Nephron progenitor cell (in vitro differentiated cells): ENCODE measurements at regions not wholly inside any gene's neighbourhood (a gene's known extent, or its start where the extent isn't known, plus 50 kb on each side); places are given as distances from the start of the nearest gene placed in this dataset.

Experiments
- DNase-seq: peaks from one replicate; pipeline ENCODE4 v3.0.0; 2021
- H3K27ac Mint-ChIP-seq: 2 replicates; pipeline ENCODE4 v1.8.0; 2021; ENCODE audit warnings: mild to moderate bottlenecking, moderate library complexity, mixed read lengths
- H3K27me3 Mint-ChIP-seq: 2 replicates; pipeline ENCODE4 v1.8.0; 2021; ENCODE audit warnings: mild to moderate bottlenecking, low read depth, mixed read lengths; ENCODE audit not compliant: poor library complexity
- H3K36me3 Mint-ChIP-seq: 2 replicates; pipeline ENCODE4 v1.8.0; 2021; ENCODE audit warnings: low read depth, mixed read lengths
- H3K4me1 Mint-ChIP-seq: 2 replicates; pipeline ENCODE4 v1.8.0; 2021; ENCODE audit warnings: mixed read lengths
- H3K4me3 Mint-ChIP-seq: 2 replicates; pipeline ENCODE4 v1.8.0; 2021; ENCODE audit warnings: mild to moderate bottlenecking, moderate library complexity, mixed read lengths
- H3K9me3 Mint-ChIP-seq: 2 replicates; pipeline ENCODE4 v1.8.0; 2021; ENCODE audit warnings: mild to moderate bottlenecking, moderate library complexity, mixed read lengths
- TF ChIP-seq, protein P1 (sequence below): fragments of 200-600 bp; sonication (generic); IDR thresholded peaks from 2 replicates; pipeline ENCODE4 v1.5.0; 2021; ENCODE audit warnings: antibody characterized with exemption

DNA sequence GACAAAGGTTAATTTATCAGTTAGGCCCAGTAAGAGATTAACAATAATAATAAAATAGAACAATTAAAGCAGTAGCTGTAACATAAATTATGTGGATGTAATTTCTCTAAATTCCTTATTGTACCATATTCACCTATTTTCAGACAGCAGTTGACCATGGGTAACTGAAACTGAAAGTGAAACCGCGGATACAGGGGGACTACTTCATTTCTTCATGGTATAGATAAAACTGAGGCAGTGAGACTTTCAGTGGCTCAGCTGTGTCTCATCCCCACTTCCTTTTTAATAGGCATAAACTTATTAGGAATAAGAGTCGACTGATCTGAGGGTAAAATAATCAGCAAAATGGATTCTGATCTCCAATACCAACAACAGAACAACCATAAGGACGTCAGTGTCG is 174.0 kb upstream of the WWC1 start:
- no peaks in the 10 kb centered on the region for H3K36me3 Mint-ChIP-seq
- H3K4me1 Mint-ChIP-seq: peaks cover 34% of the 10 kb centered on the region
- H3K27me3 Mint-ChIP-seq: peaks cover 3% of the 10 kb centered on the region
- TF ChIP-seq, protein P1, sequence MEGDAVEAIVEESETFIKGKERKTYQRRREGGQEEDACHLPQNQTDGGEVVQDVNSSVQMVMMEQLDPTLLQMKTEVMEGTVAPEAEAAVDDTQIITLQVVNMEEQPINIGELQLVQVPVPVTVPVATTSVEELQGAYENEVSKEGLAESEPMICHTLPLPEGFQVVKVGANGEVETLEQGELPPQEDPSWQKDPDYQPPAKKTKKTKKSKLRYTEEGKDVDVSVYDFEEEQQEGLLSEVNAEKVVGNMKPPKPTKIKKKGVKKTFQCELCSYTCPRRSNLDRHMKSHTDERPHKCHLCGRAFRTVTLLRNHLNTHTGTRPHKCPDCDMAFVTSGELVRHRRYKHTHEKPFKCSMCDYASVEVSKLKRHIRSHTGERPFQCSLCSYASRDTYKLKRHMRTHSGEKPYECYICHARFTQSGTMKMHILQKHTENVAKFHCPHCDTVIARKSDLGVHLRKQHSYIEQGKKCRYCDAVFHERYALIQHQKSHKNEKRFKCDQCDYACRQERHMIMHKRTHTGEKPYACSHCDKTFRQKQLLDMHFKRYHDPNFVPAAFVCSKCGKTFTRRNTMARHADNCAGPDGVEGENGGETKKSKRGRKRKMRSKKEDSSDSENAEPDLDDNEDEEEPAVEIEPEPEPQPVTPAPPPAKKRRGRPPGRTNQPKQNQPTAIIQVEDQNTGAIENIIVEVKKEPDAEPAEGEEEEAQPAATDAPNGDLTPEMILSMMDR: no peak
- no peaks in the 10 kb centered on the region for H3K9me3 Mint-ChIP-seq
- H3K4me3 Mint-ChIP-seq: no peak overlapping the region
- DNase-seq: no peak
- H3K27ac Mint-ChIP-seq: no peak overlapping the region

DNA sequence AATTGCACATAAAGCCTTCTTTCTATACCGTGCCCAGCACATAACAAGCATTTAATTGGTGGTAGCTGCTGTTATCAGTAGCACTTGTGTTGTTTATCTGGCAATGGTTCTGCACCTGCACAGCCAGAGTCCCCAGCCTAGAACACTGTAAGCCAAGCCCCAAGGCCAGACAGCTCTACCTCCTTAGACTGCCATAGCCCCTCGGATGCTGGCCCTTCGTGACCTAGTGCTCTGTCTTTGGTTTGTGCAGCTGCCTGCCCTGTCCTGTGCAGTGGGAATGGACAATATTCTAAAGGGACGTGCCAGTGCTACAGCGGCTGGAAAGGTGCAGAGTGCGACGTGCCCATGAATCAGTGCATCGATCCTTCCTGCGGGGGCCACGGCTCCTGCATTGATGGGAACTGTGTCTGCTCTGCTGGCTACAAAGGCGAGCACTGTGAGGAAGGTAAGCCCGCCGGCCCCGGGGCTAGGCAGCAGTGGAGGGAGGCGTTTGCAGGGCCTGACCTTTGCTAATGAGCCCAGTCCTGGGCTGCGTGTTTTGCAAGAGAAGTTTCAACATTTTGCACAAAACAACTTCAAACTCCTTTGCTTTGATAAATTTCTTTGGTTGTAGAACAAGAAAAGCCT is 173.3 kb upstream of the WWC1 start:
- DNase-seq: peak; percentile 26
- TF ChIP-seq, protein P1: no peak
- H3K27ac Mint-ChIP-seq: no peak overlapping the region
- H3K4me3 Mint-ChIP-seq: peak overlapping the region; percentile 10
- no peaks in the 10 kb centered on the region for H3K9me3 Mint-ChIP-seq
- no peaks in the 10 kb centered on the region for H3K36me3 Mint-ChIP-seq
- H3K4me1 Mint-ChIP-seq: peaks cover 34% of the 10 kb centered on the region
- H3K27me3 Mint-ChIP-seq: peaks cover 3% of the 10 kb centered on the region

- Mint-ChIP-seq H3K4me1 (peaks cover 24% of the 10 kb centered on the region), H3K9me3 (no peaks in the 10 kb centered on the region), H3K27ac (no peak overlapping the region), H3K4me3 (no peak overlapping the region), H3K27me3 (peaks cover 2% of the 10 kb centered on the region), H3K36me3 (no peaks in the 10 kb centered on the region)
- TF ChIP-seq, protein P1: no peak
- DNase-seq: no peak
These were observed 170.9 kb upstream of the WWC1 start for GRCh38 chr5:168120401-168121137.

DNA sequence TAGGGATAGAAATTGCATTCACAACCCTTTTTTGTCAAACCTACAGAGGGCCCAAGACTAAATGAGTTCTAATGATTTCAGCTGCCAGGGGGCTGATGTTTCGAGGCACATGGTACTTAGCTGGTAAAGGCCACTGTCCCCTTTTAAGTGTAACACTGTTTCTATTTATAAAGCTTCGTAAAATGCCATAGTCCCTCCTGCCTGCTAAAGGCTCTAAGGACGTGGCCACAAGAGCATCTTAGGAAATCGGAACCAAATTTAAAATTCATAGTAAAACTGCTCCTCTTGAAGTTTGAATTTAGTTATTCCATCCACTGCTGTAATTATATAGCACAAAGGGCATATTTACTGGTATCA is 170.3 kb upstream of the WWC1 start:
- DNase-seq: no peak
- no peaks in the 10 kb centered on the region for H3K36me3 Mint-ChIP-seq
- TF ChIP-seq, protein P1: no peak
- H3K4me3 Mint-ChIP-seq: no peak overlapping the region
- no peak overlapping the region for H3K27ac Mint-ChIP-seq
- H3K27me3 Mint-ChIP-seq: no peaks in the 10 kb centered on the region
- H3K9me3 Mint-ChIP-seq: no peaks in the 10 kb centered on the region
- H3K4me1 Mint-ChIP-seq: peaks cover 18% of the 10 kb centered on the region

DNA sequence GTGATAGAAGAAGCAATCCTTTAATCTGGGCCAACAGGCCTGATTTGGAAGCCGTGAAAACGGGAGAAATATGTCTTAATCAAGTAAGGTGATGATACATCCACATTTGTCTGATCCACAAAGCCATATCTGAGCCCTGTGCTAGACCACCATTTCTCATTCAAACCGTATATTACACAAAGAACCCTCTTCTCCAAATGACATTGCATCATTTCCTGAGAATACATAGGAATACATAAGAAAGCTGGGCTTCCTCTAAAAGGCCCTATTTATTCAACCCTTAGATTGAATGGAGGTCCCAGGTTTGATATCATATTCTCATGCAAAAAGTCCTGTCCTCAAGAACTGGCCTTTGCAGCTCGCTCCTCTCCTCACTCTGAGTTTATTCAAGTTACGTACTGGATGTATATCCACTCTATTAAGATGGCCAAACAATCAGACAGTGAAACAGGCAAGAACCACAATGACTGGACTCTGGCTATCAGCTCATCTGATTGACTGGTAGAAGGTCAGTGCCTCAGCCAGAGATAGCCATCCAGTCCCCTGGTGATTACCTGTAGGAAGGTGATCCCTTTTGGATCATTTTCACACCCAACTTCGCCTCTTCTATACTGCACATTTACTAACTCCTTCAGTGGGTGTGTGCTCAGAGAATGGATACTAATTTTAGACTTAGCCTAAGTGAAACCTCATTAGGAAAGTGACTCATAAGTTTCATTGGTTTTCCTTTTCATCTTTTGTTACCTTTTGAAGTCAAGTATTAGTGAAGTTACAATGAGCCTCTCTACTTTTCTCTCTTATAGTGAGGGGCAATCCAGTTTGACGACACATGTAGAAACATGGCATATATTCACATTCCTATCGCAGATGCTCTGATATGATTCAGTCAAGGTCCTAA is 167.6 kb upstream of the WWC1 start:
- Mint-ChIP-seq H3K9me3 (no peaks in the 10 kb centered on the region), H3K27ac (no peak overlapping the region), H3K27me3 (peaks cover 9% of the 10 kb centered on the region), H3K4me1 (peaks cover 17% of the 10 kb centered on the region), H3K4me3 (no peak overlapping the region), H3K36me3 (peaks cover 5% of the 10 kb centered on the region)
- DNase-seq: no peak
- TF ChIP-seq, protein P1: no peak
